ENCODE measurements at regions not wholly inside any gene's neighbourhood (a gene's known extent, or its start where the extent isn't known, plus 50 kb on each side); places are given as distances from the start of the nearest gene placed in this dataset.

- DNase-seq = no peak
Measured at GRCh38 chr6:168724669-168725570, 283.9 kb downstream of the SMOC2 start.

DNA sequence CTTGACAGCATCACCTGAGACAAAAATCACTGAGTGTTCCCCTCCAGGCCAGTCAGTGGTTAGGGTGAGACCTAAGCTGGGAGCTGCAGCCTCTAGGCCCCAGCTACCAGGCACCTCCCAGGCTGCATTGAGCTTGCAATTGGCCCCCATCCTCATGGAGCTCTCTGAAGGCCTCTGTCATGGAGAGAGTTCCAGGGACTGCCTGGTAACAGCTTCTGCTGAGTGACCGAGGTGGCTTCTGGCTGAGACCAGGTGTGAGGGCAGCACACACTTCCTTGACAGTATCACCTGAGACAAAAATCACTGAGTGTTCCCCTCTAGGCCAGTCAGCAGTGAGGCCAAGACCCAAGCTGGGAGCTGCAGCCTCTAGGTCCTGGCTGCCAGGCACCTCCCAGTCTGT lies 283.0 kb downstream of the SMOC2 start:
- DNase-seq = no peak

GRCh38 chr6:168722397-168722796 lies 281.4 kb downstream of the SMOC2 start:
- DNase-seq = no peak

- no peak for DNase-seq
Measured at GRCh38 chr6:168721571-168721970, 280.6 kb downstream of the SMOC2 start.

DNA sequence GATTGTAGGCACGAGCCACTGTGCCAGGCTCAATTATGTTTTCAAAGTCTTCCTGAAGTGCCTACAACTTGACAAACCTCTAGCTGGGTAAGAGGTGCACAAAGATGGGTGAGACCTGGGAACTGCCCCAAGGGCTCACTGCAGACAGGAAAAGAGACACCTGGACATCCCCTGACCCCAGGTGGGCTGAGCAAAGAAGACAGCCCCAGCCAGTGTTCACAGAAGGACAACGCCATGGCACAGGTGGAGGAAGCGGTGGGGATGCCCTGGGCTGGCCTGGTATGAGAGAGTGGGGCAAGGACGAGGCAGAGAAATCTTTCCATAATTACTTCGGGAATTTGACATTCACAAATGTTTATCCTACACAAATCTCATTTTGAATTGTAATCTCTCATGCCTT lies 278.9 kb downstream of the SMOC2 start:
- no peak for DNase-seq

GRCh38 chr6:168718821-168719475 lies 278.0 kb downstream of the SMOC2 start:
- no peak for DNase-seq
